ENCODE measurements at regions not wholly inside any gene's neighbourhood (a gene's known extent, or its start where the extent isn't known, plus 50 kb on each side); places are given as distances from the start of the nearest gene placed in this dataset. TPM values are rescaled to one million over a fixed set of nuclear protein-coding genes. Genes with fewer than 3 reads are reported as not detected.
"Not testable (repeated sequence)": the region's sequence is repeated elsewhere in the genome, so short reads cannot be mapped to it uniquely, and the experiment has no call there.

GRCh38 chr16:5158494-5158893 is 60.9 kb upstream of the EEF2KMT start:
- Histone ChIP-seq H4K20me1 (ENCODE audit: insufficient read depth) (no peaks in the 10 kb centered on the region), H3K4me2 (ENCODE audit: unreplicated experiment) (no peak overlapping the region), H3K4me3 (no peak overlapping the region), H3F3A (ENCODE audit: insufficient read depth) (no peaks in the 10 kb centered on the region), H3K36me3 (ENCODE audit: low read depth) (no peaks in the 10 kb centered on the region), H3K79me2 (ENCODE audit: insufficient read depth) (no peaks in the 10 kb centered on the region), H3K9ac (no peak overlapping the region), H3K4me1 (ENCODE audit: insufficient read depth) (no peaks in the 10 kb centered on the region), H3K9me2 (ENCODE audit: insufficient read depth) (no peaks in the 10 kb centered on the region), H3K9me3 (ENCODE audit: low read depth) (no peaks in the 10 kb centered on the region), H3K27me3 (replicated peaks; ENCODE audit: insufficient read depth) (no peaks in the 10 kb centered on the region), H2AFZ (no peak overlapping the region), H3K27ac (no peak overlapping the region)
- TF ChIP-seq EZH2 (IDR thresholded peaks at IDR 0.05; ENCODE audit: insufficient read depth, poor library complexity, severe bottlenecking) = no peak
- no peak for TF ChIP-seq EZH2phosphoT487 (IDR thresholded peaks at IDR 0.05; ENCODE audit: insufficient read depth, low read depth)
- in situ Hi-C loops (cut with MboI) = no loop called here
- WGBS, 2 experiments (ENCODE audit: low coverage in 1 of 2, low lambda C conversion rate in 2 of 2, missing lambda C conversion rate in 2 of 2) = 19 to 22% methylated on average over 3 of the region's 3 CpGs
- no peak for DNase-seq

GRCh38 chr16:5156486-5156885 is 58.9 kb upstream of the EEF2KMT start:
- 26 to 27% methylated on average over 4 of the region's 4 CpGs for WGBS, 2 experiments (ENCODE audit: low coverage in 1 of 2, low lambda C conversion rate in 2 of 2, missing lambda C conversion rate in 2 of 2)
- H3K79me2 ChIP-seq (ENCODE audit: insufficient read depth); H3K9me2 ChIP-seq (ENCODE audit: insufficient read depth); H3F3A ChIP-seq (ENCODE audit: insufficient read depth); H2AFZ ChIP-seq; H4K20me1 ChIP-seq (ENCODE audit: insufficient read depth); H3K27ac ChIP-seq; H3K9ac ChIP-seq; in situ Hi-C loops (cut with MboI); H3K4me2 ChIP-seq (ENCODE audit: unreplicated experiment); H3K9me3 ChIP-seq (ENCODE audit: low read depth); H3K27me3 ChIP-seq (replicated peaks; ENCODE audit: insufficient read depth); H3K4me3 ChIP-seq; H3K36me3 ChIP-seq (ENCODE audit: low read depth); DNase-seq; H3K4me1 ChIP-seq (ENCODE audit: insufficient read depth): not testable (repeated sequence)

DNA sequence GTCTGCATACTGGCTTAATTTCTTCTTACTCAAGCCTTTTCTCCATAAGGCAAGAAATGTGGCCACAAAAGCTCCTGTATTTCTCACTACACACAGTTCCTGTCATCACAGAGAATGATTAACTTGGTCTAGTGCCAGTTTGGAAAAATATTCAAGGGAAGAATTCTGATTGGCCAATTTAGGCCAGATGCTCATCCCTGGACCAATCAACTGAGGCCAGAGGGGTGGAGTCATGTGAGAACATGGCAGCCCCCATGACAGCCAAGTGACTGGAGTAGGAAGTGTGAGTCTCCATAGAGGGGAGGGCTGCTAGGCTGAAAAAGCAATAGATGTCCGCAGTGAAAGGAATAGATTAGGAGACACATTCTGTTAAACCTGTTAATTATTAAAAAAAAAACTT is 56.4 kb upstream of the EEF2KMT start:
- H3K9me3 ChIP-seq (ENCODE audit: low read depth); H3K9ac ChIP-seq; DNase-seq; H3F3A ChIP-seq (ENCODE audit: insufficient read depth); H3K79me2 ChIP-seq (ENCODE audit: insufficient read depth); H3K27ac ChIP-seq; H3K4me2 ChIP-seq (ENCODE audit: unreplicated experiment); H3K4me3 ChIP-seq; H3K36me3 ChIP-seq (ENCODE audit: low read depth); H4K20me1 ChIP-seq (ENCODE audit: insufficient read depth); H3K4me1 ChIP-seq (ENCODE audit: insufficient read depth); H2AFZ ChIP-seq; H3K9me2 ChIP-seq (ENCODE audit: insufficient read depth); H3K27me3 ChIP-seq (replicated peaks; ENCODE audit: insufficient read depth); in situ Hi-C loops (cut with MboI): not testable (repeated sequence)
- 69 to 75% methylated on average over 1 of the region's 1 CpG for WGBS, 2 experiments (ENCODE audit: low coverage in 1 of 2, low lambda C conversion rate in 2 of 2, missing lambda C conversion rate in 2 of 2)

- in situ Hi-C loops (cut with MboI) = not testable (repeated sequence)
These were observed 53.8 kb upstream of the EEF2KMT start for GRCh38 chr16:5151409-5151808.

More at GRCh38 chr16:5151409-5151808, 53.8 kb upstream of the EEF2KMT start:
- H3K36me3 ChIP-seq (ENCODE audit: low read depth); H2AFZ ChIP-seq; H3K27ac ChIP-seq; H3K4me3 ChIP-seq; H3K9me3 ChIP-seq (ENCODE audit: low read depth); H3K27me3 ChIP-seq (replicated peaks; ENCODE audit: insufficient read depth); H3K4me1 ChIP-seq (ENCODE audit: insufficient read depth); DNase-seq; H4K20me1 ChIP-seq (ENCODE audit: insufficient read depth); H3K4me2 ChIP-seq (ENCODE audit: unreplicated experiment); H3K9me2 ChIP-seq (ENCODE audit: insufficient read depth); H3F3A ChIP-seq (ENCODE audit: insufficient read depth); H3K79me2 ChIP-seq (ENCODE audit: insufficient read depth); H3K9ac ChIP-seq: not testable (repeated sequence)
- 5 to 9% methylated on average over 2 of the region's 2 CpGs for WGBS, 2 experiments (ENCODE audit: low coverage in 1 of 2, low lambda C conversion rate in 2 of 2, missing lambda C conversion rate in 2 of 2)

Small RNAs in the stretch of these regions (microRNA-seq; reads per million reads assigned to microRNA genes)
- gene MIR8065 (ENCODE audit: borderline number of aligned reads) = not detected

Small RNAs in the stretch of these regions (small RNA-seq; reads per million reads assigned to genes)
- gene AC007012.1 (ENCODE audit: low read depth, low replicate concordance) (not detected), gene MIR8065 (ENCODE audit: low read depth, low replicate concordance) (not detected), gene RNU6-328P (ENCODE audit: low read depth, low replicate concordance) (not detected), gene RNU6-457P (ENCODE audit: low read depth, low replicate concordance) (not detected), gene RNU7-99P (ENCODE audit: low read depth, low replicate concordance) (not detected), gene SNRPCP20 (ENCODE audit: low read depth, low replicate concordance) (not detected)

Measured in GM23248 (cell line).